GM21737 (cell line): ENCODE measurements at regions not wholly inside any gene's neighbourhood (a gene's known extent, or its start where the extent isn't known, plus 50 kb on each side); places are given as distances from the start of the nearest gene placed in this dataset.

Source experiments
- ATAC-seq: cut with Tn5 transposase; IDR thresholded peaks from one replicate; pipeline ENCODE4 v1.9.1; 2021; ENCODE audit warnings: mild to moderate bottlenecking, moderate library complexity; ENCODE audit not compliant: unreplicated experiment

DNA sequence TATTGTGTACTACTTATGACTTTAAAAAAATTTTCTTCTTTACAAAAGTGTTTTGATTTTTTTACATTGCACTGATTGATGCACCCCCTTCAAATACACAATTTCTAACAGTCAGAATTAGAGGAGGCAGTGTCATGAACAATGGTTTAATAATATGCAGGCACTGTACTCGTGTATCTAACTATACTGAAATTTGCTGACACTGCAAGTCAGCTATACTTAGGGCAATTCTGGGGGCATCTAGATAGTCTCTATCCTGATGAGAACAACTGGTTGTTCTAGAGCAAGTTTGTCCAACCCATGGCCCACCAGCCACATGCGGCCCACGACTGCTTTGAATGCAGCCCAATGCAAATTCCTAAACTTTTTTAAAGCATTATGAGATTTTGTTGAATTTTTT is 375.6 kb downstream of the BCKDHB start:
- no peak for ATAC-seq

DNA sequence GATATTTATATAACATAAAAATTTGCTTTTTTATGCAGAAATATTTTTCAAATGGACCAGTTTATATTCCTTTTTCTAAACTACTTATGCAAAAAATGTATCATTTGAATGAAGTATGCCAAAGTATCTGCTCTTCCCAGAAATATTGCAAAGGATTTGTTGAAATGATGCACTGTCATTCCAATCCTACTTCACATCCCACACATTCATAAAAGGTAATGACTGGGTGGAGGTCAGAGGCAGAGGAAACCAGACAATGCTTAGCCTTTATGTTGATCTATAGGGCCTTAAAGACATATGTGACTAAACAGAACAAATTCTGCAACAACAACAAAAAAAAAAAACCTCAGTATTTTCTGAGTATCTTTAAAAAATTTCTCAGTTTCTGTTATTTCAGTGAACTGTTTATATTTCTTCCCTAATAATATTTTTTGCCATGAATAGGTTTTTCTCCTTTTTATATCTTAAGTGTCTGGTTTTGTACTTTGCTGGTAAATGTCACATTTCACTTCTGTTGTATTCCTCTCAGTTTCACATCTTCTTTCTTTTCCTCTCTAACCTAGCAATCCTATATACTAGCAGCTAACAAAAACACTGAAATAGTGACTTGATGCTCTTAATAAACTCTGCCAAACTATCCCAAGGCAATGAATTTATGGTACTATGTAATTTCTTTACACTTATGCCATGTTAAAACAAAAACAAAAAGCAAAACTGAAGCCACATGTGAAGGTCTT is 374.1 kb downstream of the BCKDHB start:
- no peak for ATAC-seq

DNA sequence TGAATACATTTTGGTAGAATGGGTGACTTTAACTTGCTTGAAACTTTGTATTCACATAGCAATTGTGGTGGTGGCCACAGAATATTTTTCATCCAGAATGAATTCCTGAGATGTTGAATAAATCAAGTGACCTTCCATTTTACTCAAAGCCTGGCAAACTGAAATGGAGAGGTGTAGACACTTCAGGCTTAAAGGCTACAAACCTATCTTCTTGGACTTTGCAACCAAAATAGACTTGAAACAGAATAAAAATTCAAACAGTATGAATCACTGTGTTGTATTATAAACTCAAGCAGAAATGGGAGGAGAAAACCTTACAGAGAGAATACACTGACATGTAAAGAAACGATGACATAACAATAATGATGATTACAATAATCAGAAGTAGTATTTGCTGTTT is 371.6 kb downstream of the BCKDHB start:
- no peak for ATAC-seq

DNA sequence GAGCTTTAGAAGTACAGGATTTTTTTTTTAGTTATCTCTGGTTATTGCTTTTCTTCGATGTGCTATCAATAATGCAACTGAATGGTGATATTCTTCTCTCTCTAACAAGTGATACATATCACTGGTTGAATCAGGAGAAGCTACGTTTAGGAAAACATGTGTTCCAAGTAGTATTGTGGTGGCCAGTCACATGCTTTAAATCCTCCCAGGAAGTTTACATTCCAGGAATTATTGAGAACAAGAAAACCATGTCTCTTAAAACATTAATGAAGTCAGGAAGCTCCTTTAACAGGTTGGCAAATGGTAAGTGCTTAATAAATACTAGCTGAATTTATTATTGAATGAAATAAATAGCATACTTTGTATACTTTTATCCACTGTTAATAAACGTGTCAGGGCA is 371.1 kb downstream of the BCKDHB start:
- no peak for ATAC-seq

DNA sequence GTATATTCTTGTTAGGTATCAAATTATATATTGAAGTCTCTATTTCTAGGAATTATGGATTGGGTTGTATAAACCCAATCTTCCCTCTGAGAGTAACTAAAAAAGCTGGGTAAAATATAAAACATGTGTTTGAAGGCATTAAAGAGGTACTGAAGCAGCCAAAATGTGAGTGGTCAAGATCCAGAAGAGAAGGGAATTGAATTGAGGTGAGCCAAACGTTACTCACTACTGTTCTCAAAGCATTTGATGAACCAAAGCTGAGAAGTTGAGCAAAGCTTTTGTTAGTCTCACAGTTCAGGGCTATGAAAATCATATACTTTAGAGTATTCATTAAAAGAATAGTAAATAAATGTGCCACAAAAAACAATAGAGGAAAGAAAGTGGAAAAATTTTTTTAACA is 365.8 kb downstream of the BCKDHB start:
- no peak for ATAC-seq

DNA sequence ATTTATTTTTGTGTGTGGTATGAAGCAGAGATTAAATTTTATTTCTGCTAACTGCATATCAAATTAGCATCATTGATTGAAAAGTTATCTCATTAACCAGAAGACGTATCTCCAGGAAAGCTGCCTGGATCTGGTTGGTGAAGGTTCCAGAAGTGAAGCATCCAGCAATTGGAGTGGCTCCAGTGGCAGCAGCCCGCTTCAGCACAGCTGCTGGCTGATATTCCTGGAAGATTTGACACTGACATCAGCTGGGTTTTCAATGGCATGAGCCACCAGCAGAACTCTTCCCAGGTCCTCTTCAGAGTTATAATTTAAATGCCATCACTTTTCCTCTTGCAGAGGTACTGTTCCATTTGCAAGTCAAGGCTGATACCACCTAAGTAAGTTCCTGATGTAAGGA is 363.5 kb downstream of the BCKDHB start:
- no peak for ATAC-seq

DNA sequence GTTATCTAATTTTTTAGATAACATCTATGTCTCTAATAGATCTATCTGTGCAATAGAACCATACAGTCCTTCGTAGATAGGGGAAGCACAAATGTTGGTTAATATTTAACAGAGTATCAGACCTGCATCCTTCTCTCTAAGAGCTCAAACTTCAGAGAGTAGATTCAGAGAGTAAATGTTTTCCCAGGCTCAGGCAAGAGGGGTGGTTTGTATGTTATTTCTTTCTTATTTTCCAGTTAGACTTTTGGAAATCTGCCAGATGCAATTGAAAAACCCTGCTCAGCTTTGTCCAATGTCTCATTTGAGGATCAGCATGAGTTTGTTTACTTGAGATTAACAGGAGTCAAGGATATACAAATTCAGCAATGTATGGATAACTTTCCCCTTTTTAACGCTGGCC is 361.9 kb downstream of the BCKDHB start:
- no peak for ATAC-seq

DNA sequence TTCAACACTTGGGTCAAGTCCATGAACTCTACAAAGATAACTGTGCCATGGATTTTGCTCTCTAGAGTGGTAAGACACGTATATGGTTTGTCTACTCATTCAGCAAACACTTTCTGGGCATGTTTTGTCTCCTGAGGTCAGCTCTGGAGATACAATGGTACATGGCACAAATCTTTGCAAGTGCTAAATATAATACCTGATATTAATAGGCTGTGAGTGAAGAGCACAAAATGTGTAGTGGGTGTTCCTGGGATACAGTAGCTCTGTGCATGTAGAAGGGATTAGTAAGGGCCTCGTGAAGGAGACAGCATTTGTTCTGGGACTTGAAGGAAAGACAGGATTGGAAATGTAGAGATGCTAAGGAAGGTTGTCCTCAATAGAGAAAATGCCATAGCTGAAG is 360.9 kb downstream of the BCKDHB start:
- ATAC-seq, result no peak

DNA sequence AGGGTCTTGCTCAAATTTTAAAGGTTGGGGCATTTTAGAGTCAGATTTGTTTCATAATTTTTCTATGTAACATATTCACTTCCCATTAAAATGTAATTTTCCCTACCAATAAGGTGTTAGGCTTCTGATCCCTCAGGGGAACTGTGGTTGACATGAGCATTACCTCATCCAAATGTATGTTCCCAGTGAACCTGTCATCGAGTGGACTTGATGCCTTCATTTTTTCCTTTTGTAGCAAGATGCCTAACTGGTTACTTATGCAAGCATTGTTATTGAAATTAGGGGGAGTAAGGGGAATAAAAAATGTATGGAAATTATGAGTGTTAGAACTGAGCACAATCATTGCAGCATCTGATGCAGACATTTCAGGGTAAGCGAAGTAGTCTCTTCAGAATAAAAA is 360.5 kb downstream of the BCKDHB start:
- ATAC-seq, result no peak

DNA sequence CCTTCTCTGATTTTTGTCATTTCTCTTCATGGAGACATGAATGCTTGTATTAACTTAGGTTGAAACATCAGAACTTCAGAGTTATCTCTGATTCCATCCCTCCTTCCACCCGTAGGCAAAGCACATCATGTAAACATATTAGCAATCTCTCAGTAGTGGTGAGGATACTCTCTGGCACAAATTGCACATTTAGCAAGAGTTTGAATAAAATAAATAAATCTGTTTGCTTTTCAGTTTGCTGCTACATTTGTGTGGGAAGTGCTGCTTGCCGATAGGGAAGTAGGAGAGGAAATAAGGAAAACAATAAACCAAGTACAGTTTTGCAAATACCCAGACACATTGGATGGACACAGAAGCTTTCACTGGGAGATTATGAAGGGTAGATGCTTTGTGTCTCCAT is 359.0 kb downstream of the BCKDHB start:
- no peak for ATAC-seq

DNA sequence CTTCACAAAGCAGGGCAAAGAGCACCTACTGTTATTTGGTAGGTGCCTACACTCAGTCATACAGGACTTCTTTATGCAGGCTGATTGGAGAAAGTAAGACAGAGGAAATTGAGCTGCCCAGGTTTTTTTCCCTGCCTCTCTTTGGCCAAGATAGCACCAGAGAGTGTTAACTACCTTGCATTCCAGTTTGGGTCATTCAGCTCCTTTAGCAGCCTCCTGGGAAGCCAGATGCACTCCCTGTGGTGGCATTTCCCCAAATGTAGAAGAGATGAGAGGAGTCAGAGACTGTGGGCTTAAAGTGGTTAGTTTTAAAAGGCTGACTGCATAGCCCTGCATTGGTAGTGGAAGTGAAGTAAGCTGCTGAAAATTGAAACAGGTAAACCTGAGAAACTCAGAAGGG is 358.4 kb downstream of the BCKDHB start:
- ATAC-seq, result no peak

DNA sequence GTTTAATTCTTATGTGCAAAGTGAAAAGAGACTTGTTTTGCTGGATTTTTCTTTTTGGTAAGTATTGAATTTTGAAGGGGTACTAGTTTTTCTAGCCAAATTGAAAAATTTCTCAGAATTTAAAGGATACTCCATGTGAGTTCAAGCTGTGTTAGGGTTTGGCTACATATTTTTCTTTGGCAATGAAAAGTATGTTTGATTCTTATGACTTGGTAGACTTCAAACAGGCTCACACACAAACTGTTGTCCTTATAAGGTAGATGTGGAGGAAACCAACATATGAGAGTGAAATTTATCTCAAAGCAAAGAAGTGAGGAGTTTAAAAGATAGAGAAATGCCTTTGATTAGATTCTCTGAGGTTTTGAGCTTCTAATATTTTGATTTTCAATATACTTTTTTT is 356.7 kb downstream of the BCKDHB start:
- ATAC-seq, result no peak

DNA sequence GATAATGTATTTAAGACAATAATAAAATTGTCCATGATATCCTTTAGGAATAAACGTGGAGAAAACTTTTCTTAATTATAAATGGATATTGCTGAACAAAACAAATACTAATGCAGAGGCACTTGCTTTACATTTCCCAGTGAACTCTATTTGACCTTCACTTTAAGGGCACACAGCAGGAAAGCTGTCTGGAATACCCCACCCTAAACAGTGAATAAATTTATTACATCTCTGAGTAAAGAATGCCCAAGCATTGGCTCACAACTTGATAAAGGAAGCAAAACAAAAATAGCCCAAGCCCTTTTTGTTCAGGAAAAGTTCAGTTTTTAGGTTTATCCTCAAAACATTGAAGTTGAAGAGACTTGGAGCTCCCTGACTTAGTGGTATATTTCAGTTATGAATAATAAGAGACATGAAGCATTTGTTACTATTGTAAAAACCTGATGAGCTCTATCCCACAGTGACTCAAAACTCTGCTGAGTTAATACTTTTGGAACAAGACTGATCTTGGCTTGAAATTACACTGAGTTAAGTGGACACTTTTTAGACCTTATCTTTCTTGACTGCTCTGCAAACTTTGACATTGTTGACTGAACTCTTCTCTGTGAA is 353.9 kb downstream of the BCKDHB start:
- ATAC-seq, result no peak

DNA sequence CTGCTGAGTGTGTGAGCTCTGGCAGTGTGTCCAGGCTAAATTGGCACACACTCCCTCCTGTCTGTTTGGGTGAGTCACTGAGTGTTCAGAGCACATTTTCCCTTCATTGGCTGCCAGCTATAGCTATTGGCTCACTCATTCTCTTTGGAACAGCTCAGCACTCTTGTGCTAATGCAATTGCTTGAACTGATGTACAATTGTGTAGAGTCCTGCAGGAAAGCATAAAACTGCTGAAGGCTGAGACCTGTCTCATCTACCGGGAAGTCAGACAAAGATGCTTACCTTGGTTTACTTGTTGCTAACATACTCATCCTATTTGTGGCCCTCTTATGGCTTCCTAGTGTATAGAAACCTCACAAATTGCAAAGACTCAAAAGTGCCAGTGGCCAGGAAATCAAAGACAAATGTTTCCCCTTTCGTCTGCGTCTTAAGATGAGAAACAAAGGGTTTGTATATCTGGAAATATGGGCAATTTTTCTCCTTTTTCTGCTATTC is 351.0 kb downstream of the BCKDHB start:
- ATAC-seq, result no peak

DNA sequence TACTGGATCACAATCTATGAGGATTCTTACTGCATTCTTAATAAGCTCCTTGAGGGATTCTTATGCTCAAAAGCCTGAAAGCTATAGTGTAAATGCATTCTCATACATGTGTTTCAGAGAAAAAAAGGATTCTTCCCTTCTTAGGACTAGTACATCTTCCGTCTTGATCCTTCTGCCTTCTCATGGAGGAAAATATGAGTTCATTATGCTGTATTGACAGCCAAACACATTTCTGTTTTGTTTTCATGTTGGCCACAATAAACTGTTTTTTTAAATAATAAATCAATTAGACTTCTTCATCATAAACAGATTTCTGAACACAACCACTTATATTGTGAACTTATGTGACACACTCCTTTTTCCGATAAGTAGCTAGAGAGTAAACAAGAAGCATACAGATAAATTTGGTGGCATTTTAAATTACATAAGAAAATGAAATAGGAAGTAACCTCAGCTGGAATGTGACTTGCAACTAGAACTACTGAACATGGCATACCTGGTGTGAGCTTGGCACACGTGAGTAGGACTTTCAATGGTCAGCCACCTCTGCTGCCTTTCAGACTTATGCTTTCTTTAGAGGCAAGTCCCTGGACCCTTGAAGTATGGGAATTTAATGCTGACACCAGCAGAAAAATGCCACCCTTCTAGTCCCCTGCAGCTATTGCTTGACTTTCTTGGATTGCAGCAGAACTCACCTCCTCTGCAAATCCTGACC is 350.4 kb downstream of the BCKDHB start:
- no peak for ATAC-seq

DNA sequence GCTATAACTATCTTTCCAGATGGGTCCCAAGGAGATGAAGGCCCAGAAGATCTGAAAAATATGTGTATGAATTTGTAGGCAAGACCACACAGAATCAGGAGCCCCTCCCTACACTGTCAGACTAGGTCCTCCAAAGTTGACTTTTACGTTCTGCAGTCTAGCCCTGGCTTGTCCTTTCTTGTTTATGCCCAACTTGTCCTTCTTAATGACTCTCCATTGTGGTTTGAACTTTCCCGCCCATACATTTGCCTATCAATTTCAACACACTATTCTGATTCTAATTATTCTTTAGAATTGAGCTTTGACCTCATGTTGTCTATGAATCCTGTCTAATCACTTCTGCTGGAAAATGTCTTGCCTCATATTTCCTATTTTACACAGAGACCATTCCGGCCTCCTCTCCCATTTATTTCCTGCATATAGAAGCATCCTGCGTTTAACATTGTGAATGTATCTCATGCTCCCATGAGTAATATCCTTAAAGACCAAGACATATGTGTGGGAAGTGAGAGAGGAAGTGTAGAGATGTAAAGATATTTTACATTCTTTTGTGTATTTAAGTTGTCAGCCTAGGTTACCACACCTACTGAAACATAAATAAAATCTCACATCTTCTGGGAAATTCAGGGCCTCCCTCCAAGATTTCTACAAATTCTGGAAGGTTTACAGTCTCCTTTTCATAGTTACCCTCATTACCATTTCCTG is 348.3 kb downstream of the BCKDHB start:
- ATAC-seq, result no peak

DNA sequence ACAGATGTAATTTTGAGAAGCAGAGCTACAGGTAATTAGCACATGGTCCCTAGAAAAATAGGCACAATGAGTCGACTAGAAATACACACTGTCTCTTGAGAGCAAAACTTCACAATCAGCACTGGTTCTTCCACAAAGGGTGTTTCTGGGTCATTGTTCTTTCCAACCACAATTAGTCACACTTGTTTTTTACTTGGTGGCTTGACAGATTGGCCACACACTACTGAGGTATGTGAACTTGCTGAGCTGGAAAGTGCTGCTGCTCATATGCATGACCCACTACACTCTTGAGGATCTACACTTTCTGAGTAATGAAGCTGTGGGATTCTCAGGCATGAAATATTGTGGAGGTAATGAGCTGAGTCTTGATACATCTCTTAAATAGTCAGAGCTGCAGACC is 347.7 kb downstream of the BCKDHB start:
- ATAC-seq, result no peak

DNA sequence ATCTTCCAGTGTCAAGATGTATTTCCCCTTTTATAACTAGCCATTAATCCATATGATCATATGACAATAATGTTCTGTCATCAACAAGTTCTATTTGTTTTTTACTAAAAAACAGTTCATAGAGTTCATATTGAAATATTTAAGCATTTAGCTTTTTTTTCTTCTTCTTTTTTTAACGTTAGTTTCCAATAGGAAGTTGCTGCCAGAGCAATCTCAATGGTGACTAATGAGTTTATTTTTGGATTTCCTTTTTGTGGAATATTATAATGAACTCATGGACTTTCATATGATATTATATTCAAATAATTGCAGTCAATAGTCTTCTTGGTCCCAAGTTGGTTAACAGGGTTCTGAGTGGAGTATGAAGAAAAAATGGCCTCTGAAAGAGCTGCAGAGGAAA is 343.3 kb downstream of the BCKDHB start:
- ATAC-seq, result no peak

DNA sequence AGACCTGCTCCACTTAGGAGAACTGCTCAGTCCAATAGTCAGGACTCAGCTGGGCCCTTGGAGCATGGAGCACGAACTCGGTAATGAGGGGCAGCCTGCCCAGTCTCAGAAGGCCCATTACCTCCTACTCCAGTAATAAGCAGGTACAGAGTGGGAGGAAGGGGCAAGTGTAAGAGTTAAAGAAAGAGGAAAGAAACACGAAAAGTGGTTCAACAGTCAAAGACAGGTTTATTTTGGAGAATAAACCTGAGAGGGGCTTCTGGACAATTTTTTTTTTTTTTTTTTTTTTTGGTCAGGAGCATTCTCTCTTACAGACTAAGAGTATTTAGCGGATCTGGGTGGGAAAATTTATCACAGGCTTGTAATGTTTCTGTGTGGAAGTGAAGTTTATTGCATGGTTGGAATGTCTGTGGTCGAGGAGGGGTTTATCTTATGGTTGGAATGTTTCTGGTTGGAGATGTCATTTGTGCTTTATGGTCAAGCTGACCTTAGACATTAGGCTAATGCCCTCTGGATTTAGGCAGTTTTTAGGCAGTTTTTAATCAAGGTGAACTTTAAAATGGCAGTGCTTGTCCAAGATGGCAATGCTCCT is 340.1 kb downstream of the BCKDHB start:
- no peak for ATAC-seq

DNA sequence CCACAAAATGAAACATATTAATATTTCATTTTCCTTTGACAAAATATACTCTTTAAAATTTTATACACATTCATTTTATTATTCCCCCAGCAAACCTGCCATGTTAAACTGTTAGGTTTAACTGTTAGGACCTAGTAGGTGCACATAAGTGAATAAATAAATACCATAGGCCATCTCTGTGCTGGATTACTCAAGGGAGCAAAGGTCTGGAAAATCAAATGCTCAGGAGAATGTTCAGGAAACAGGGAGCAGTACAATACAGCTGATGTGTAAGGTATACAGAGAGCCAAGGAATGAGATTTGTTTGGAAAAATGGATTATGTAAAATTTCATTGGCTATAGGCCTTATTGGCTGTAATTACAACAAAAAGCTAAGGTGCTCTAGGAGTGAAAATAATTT is 339.3 kb downstream of the BCKDHB start:
- ATAC-seq, result no peak

DNA sequence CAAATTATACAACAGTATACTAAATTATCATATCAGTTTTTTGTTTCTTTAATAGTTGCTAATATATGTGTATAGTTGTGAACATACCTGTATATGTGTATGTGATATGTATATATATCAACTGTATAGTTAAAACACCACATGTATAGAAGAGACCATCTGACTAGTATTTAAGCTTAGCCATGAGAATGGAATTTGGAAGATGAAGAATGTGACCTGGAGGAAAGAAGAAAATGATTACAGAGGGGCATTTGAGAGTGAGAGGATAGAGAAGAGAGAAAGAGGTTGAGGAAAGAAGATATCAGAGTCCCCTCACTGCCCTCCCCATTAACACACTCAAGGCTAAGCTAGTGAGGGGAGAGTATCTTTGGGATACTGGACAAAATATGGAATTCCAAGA is 335.9 kb downstream of the BCKDHB start:
- no peak for ATAC-seq
